ENCODE measurements at regions not wholly inside any gene's neighbourhood (a gene's known extent, or its start where the extent isn't known, plus 50 kb on each side); places are given as distances from the start of the nearest gene placed in this dataset.

DNA sequence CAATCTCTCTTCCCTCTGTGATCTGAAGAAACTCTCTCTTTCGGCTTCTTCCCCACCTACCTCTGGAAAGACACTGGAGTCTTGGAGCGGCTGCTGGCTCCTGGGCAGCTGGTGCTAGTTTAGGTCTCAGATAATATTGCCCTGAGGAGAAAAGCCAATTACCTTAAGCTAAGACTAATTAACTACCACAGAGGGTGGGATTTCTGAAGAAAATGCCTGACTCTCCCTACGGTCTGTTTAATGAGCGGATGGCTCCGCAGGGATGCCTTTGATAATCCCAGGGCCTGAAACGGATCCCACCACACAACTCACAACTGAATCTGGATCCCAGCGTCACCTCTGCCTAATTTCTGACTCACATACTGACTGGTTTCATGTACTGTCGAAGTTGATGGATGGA is 127.0 kb upstream of the NLRP1 start:
- no peak overlapping the region for H3K27ac Mint-ChIP-seq

More for the DNA sequence above, 127.0 kb upstream of the NLRP1 start:
- Histone ChIP-seq H3K4me1 (ENCODE audit: insufficient read depth) (no peaks in the 10 kb centered on the region), H3K9me2 (ENCODE audit: insufficient read depth) (no peaks in the 10 kb centered on the region), H3K27ac (ENCODE audit: low read depth) (no peak overlapping the region), H3K4me3 (no peak overlapping the region), H2AFZ (no peak overlapping the region), H3K79me2 (replicated peaks; ENCODE audit: insufficient read depth) (no peaks in the 10 kb centered on the region), H3K36me3 (ENCODE audit: insufficient read depth) (no peaks in the 10 kb centered on the region), H4K20me1 (replicated peaks; ENCODE audit: insufficient read depth) (no peaks in the 10 kb centered on the region), H3K4me2 (no peak overlapping the region), H3F3A (replicated peaks; ENCODE audit: low read depth) (no peaks in the 10 kb centered on the region), H3K27me3 (ENCODE audit: insufficient read depth) (no peaks in the 10 kb centered on the region)
- DNase-seq (ENCODE audit: low spot score) (no peak), ATAC-seq (no peak)
- TF ChIP-seq ZNF462 (CRISPR knock-in tag; IDR thresholded peaks at IDR 0.05) (no peak), EZH2phosphoT487 (IDR thresholded peaks at IDR 0.05; ENCODE audit: unreplicated experiment) (no peak), ZNF114 (CRISPR knock-in tag; IDR thresholded peaks at IDR 0.05) (no peak), REST (IDR thresholded peaks at IDR 0.05; ENCODE audit: unreplicated experiment) (no peak), CREB1 (CRISPR knock-in tag; IDR thresholded peaks at IDR 0.05; ENCODE audit: low read depth) (no peak), EZH2 (IDR thresholded peaks at IDR 0.05; ENCODE audit: low read depth, unreplicated experiment) (no peak), STAT1 (IDR thresholded peaks at IDR 0.05; ENCODE audit: unreplicated experiment) (no peak), ZNF331 (CRISPR knock-in tag; IDR thresholded peaks at IDR 0.05; ENCODE audit: low read depth) (no peak), JUNB (IDR thresholded peaks at IDR 0.05; ENCODE audit: unreplicated experiment) (no peak), NANOG (IDR thresholded peaks at IDR 0.05; ENCODE audit: borderline replicate concordance) (no peak)
- TF ChIP-seq, protein P1, sequence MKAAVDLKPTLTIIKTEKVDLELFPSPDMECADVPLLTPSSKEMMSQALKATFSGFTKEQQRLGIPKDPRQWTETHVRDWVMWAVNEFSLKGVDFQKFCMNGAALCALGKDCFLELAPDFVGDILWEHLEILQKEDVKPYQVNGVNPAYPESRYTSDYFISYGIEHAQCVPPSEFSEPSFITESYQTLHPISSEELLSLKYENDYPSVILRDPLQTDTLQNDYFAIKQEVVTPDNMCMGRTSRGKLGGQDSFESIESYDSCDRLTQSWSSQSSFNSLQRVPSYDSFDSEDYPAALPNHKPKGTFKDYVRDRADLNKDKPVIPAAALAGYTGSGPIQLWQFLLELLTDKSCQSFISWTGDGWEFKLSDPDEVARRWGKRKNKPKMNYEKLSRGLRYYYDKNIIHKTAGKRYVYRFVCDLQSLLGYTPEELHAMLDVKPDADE (IDR thresholded peaks at IDR 0.05), result no peak
- TF ChIP-seq, protein P2, sequence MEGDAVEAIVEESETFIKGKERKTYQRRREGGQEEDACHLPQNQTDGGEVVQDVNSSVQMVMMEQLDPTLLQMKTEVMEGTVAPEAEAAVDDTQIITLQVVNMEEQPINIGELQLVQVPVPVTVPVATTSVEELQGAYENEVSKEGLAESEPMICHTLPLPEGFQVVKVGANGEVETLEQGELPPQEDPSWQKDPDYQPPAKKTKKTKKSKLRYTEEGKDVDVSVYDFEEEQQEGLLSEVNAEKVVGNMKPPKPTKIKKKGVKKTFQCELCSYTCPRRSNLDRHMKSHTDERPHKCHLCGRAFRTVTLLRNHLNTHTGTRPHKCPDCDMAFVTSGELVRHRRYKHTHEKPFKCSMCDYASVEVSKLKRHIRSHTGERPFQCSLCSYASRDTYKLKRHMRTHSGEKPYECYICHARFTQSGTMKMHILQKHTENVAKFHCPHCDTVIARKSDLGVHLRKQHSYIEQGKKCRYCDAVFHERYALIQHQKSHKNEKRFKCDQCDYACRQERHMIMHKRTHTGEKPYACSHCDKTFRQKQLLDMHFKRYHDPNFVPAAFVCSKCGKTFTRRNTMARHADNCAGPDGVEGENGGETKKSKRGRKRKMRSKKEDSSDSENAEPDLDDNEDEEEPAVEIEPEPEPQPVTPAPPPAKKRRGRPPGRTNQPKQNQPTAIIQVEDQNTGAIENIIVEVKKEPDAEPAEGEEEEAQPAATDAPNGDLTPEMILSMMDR (conservative IDR thresholded peaks at IDR 0.05; ENCODE audit: low read depth in 2 of 2), result no peak
- peaks cover 6% of the 10 kb centered on the region for H3K27me3 Mint-ChIP-seq (ENCODE audit: insufficient read depth, low read depth, poor library complexity)
- peaks cover 4% of the 10 kb centered on the region for H3K4me1 Mint-ChIP-seq
- H3K36me3 Mint-ChIP-seq (ENCODE audit: low read depth), result no peaks in the 10 kb centered on the region; the same call in 2 of the 3 replicates
- H3K4me3 Mint-ChIP-seq, result no peak overlapping the region
- peaks cover 4% of the 10 kb centered on the region; the same call in 1 of the 3 replicates for H3K9me3 Mint-ChIP-seq
